ENCODE measurements at regions not wholly inside any gene's neighbourhood (a gene's known extent, or its start where the extent isn't known, plus 50 kb on each side); places are given as distances from the start of the nearest gene placed in this dataset.

- Histone ChIP-seq H3K9me3 (ENCODE audit: control insufficient read depth in 1 of 2, insufficient read depth in 1 of 2, low read depth in 1 of 2, low read length in 2 of 2) (no peaks in the 10 kb centered on the region), H3K9ac (ENCODE audit: low read length) (no peak overlapping the region), H3K36me3 (ENCODE audit: control insufficient read depth in 1 of 2, insufficient read depth in 2 of 2, low read length in 2 of 2) (no peaks in the 10 kb centered on the region), H3K4me1 (ENCODE audit: control insufficient read depth in 1 of 2, insufficient read depth in 2 of 2, low read length in 2 of 2) (no peaks in the 10 kb centered on the region), H4K20me1 (ENCODE audit: insufficient read depth) (no peaks in the 10 kb centered on the region), H3K27ac (ENCODE audit: low read depth, low read length) (no peak overlapping the region), H3K4me2 (ENCODE audit: low read length) (no peak overlapping the region), H3K79me2 (ENCODE audit: insufficient read depth, low read length) (no peaks in the 10 kb centered on the region), H3K27me3 (ENCODE audit: insufficient read depth, low read length) (peaks cover 54% of the 10 kb centered on the region), H2AFZ (ENCODE audit: low read depth, low read length, poor library complexity, severe bottlenecking) (no peak overlapping the region), H3K9me2 (ENCODE audit: insufficient read depth) (no peaks in the 10 kb centered on the region), H3K4me3 (replicated peaks in 1 of 2; ENCODE audit: low read depth in 1 of 2, low read length in 2 of 2) (no peak overlapping the region)
- DNase-seq (ENCODE audit: low read depth, low spot score) (no peak), ATAC-seq (no peak)
- RAD21 ChIA-PET (ENCODE audit: low non-redundant PET in 1 of 2, low total read pairs in 2 of 2, uncharacterized antibody in 2 of 2, unreplicated experiment in 2 of 2): no interaction called here
- BruUV-seq (replicated peaks): no TSS peak
- POLR2A ChIA-PET: no interaction called here
- intact Hi-C loops (cut with micrococcal nuclease): no loop called here
- CTCF ChIA-PET: no interaction called here
- TF ChIP-seq CBX3 (IDR thresholded peaks at IDR 0.05; ENCODE audit: low read depth) (no peak), REST (IDR thresholded peaks at IDR 0.05; ENCODE audit: low read depth) (no peak), JUND (IDR thresholded peaks at IDR 0.05) (no peak), CEBPB (IDR thresholded peaks at IDR 0.05; ENCODE audit: low read depth) (no peak), EZH2phosphoT487 (IDR thresholded peaks at IDR 0.05; ENCODE audit: borderline replicate concordance) (no peak), EGR1 (IDR thresholded peaks at IDR 0.05; ENCODE audit: low read depth) (no peak), SIN3A (IDR thresholded peaks at IDR 0.05; ENCODE audit: low read depth) (no peak), ZFX (IDR thresholded peaks at IDR 0.05) (no peak), YY1 (IDR thresholded peaks at IDR 0.05; ENCODE audit: extremely low read depth, insufficient replicate concordance, low read depth, low read length) (no peak), SRF (IDR thresholded peaks at IDR 0.05; ENCODE audit: low read depth) (no peak), ZBTB33 (IDR thresholded peaks at IDR 0.05; ENCODE audit: extremely low read depth, insufficient replicate concordance, low read length) (no peak), POLR2A (IDR thresholded peaks at IDR 0.05; ENCODE audit: borderline replicate concordance, extremely low read depth, insufficient read depth, insufficient read length) (no peak), FOSL1 (IDR thresholded peaks at IDR 0.05; ENCODE audit: low read depth) (no peak), RAD21 (IDR thresholded peaks at IDR 0.05; ENCODE audit: low read depth) (no peak), ZNF274 (IDR thresholded peaks at IDR 0.05; ENCODE audit: low read depth, low read length) (no peak), POLR2AphosphoS5 (IDR thresholded peaks at IDR 0.05; ENCODE audit: low read depth, low read length) (no peak)
These were observed 126.2 kb downstream of the TMEM18 start for GRCh38 chr2:550860-551567.

All from HCT116 (cell line).